ENCODE measurements at regions not wholly inside any gene's neighbourhood (a gene's known extent, or its start where the extent isn't known, plus 50 kb on each side); places are given as distances from the start of the nearest gene placed in this dataset.

DNA sequence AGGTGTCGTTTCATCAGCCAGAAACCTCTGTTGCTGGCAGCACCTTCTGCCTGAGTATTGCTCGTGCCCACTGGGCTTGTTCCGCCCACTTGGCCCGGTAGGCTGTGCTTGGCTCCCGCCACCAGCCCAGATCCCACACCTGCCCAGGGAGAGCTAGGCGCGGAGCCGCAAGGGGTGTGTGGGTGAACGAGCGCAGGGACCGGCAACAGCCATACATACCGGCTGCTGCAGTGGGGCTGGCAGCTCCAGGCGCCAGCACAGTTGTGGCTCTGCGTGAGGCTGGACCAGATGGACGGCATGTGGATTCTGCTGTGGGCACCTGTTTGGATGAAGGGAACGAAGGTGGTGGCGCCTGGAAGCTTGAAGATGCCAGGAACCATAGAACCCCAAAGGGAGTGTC lies 331.5 kb upstream of the MCTP2 start:
- peak overlapping the region in 2 of 7 experiments; percentile 2 to 8 for H3K4me3 ChIP-seq
- peak overlapping the region in 1 of 21 experiments; percentile 1 for H3K27ac ChIP-seq

- no peak overlapping the region for H3K4me3 ChIP-seq
- H3K27ac ChIP-seq = no peak overlapping the region
Measured at GRCh38 chr15:93897377-93897776, 334.0 kb upstream of the MCTP2 start.

GRCh38 chr15:93895976-93896770 lies 335.2 kb upstream of the MCTP2 start:
- Histone ChIP-seq H3K27ac (peak overlapping the region in 1 of 21 experiments; percentile 23), H3K4me3 (no peak overlapping the region)

- Histone ChIP-seq H3K27ac (no peak overlapping the region), H3K4me3 (no peak overlapping the region)
Measured at GRCh38 chr15:93894438-93895036, 336.8 kb upstream of the MCTP2 start.

- H3K27ac ChIP-seq = no peak overlapping the region
Measured at GRCh38 chr15:93887151-93887550, 344.2 kb upstream of the MCTP2 start.

GRCh38 chr15:93882779-93883178 lies 348.6 kb upstream of the MCTP2 start:
- H3K4me3 ChIP-seq = no peak overlapping the region

More at GRCh38 chr15:93887151-93887550, 344.2 kb upstream of the MCTP2 start:
- H3K4me3 ChIP-seq = no peak overlapping the region

DNA sequence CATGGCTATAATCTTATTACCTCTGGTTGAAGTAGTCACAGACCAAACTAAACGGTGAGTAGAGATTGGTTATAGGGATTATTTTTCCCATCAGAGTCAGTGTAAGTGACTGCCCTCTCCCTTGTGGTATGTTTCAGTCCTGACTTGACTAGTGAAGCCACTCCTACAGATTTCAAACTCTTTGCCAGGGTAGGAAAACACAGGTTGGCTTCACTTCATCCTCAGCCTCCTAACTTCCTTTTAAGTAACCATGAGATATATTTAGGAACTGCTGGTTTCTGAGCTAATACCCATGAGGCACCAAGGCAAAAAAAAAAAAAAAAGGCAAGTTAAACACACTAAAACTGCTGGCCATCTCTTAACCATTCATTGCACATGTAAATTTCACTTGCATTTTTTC lies 349.2 kb upstream of the MCTP2 start:
- Histone ChIP-seq H3K4me3 (no peak overlapping the region), H3K27ac (no peak overlapping the region)

More at GRCh38 chr15:93882779-93883178, 348.6 kb upstream of the MCTP2 start:
- no peak overlapping the region for H3K27ac ChIP-seq

DNA sequence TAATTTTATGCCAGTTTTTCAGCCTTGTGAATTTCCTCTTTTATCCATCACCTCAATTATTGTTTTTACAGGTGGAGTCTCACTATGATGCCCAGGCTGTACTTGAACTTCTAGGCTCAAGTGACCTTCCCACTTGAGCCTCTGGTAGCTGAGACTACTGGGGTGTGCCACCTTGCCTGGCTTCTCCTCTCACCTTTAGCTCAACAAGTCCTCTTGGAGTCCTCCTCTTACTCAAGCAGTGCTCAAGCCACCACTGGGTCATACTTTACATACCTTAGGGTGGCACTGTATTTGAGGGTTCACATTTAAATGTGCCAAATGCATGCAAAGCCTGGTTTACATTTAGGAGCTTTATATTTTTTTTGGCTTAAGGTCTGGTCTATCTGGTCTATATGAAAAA lies 350.1 kb upstream of the MCTP2 start:
- Histone ChIP-seq H3K4me3 (no peak overlapping the region), H3K27ac (no peak overlapping the region)

GRCh38 chr15:93880358-93880757 lies 351.0 kb upstream of the MCTP2 start:
- Histone ChIP-seq H3K4me3 (no peak overlapping the region), H3K27ac (no peak overlapping the region)

DNA sequence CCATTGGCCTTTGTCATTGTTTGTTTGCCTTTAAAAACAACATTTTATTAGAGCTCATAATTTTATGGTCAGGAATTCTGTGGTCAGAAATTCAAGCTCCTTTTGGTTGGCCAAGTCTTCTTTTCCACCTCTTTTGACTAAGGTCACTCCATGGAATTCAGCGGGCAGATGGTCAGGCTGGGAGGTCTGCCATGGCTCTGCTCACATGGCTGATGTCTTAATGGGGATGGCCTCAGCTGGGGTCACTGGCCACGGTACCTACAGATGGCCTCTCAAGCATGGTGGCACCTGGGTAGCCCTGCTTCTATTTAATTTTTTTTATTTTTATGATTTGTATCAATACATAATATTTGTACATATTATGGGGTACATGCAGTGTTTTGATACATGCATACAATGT lies 360.8 kb upstream of the MCTP2 start:
- Histone ChIP-seq H3K4me3 (no peak overlapping the region), H3K27ac (no peak overlapping the region)

- Histone ChIP-seq H3K27ac (no peak overlapping the region), H3K4me3 (no peak overlapping the region)
Measured at GRCh38 chr15:93866948-93867347, 364.4 kb upstream of the MCTP2 start.

GRCh38 chr15:93866476-93866875 lies 364.9 kb upstream of the MCTP2 start:
- Histone ChIP-seq H3K27ac (no peak overlapping the region), H3K4me3 (no peak overlapping the region)

- H3K4me3 ChIP-seq = no peak overlapping the region
- no peak overlapping the region for H3K27ac ChIP-seq
Measured at GRCh38 chr15:93865586-93865985, 365.8 kb upstream of the MCTP2 start.

DNA sequence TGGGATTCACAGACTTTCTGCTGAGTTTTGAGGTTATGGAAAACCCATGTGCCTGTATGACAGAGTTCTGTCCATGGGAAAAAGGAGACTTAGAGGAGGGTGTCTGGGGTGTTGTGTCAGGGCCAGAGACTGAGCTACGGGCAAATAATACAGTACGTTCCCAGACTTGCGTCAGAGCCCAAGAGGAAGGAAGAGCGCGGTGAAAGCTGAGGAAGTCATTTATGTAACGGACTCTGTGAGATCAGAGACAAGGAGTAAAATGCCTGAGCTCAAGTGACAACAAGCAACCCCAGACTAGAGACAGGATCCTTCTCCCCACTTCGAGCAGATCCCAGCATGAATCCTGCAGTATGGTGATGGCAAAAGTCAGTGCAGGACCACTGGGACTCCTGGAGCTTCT lies 368.6 kb upstream of the MCTP2 start:
- Histone ChIP-seq H3K4me3 (no peak overlapping the region), H3K27ac (peak overlapping the region in 8 of 21 experiments; percentile 10 to 39 (median 26))

- peak overlapping the region in 5 of 21 experiments; percentile 23 to 75 (median 27) for H3K27ac ChIP-seq
- H3K4me3 ChIP-seq = no peak overlapping the region
Measured at GRCh38 chr15:93861956-93862741, 369.2 kb upstream of the MCTP2 start.

GRCh38 chr15:93861413-93861812 lies 369.9 kb upstream of the MCTP2 start:
- no peak overlapping the region for H3K27ac ChIP-seq
- H3K4me3 ChIP-seq = no peak overlapping the region

GRCh38 chr15:93860701-93861100 lies 370.7 kb upstream of the MCTP2 start:
- H3K4me3 ChIP-seq = no peak overlapping the region
- H3K27ac ChIP-seq = no peak overlapping the region

- Histone ChIP-seq H3K4me3 (no peak overlapping the region), H3K27ac (no peak overlapping the region)
Measured at GRCh38 chr15:93859176-93859575, 372.2 kb upstream of the MCTP2 start.

GRCh38 chr15:93855181-93855826 lies 376.1 kb upstream of the MCTP2 start:
- Histone ChIP-seq H3K27ac (no peak overlapping the region), H3K4me3 (no peak overlapping the region)

DNA sequence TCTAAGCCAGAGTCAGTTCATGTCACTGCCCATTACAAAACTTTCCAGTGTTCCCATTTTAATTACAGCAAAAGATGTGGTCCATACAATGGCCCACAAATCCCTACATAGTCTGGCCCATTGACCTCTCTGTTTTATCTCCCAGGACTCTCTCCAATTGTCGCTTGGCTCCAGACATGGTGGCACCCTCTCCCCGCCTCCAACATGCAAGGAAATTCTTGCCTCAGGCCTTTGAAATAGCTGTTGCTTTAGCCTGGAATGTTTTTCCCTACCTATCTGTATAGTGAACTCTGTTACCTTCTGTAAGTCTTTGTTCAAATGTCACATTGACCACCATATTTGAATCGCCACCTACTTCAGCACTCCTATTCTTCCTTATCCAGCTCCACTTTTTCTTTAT lies 377.3 kb upstream of the MCTP2 start:
- Histone ChIP-seq H3K4me3 (no peak overlapping the region), H3K27ac (no peak overlapping the region)
